Adrenal gland (tissue), 5 donors: ENCODE measurements at regions not wholly inside any gene's neighbourhood (a gene's known extent, or its start where the extent isn't known, plus 50 kb on each side); places are given as distances from the start of the nearest gene placed in this dataset.
"Not testable (repeated sequence)": the region's sequence is repeated elsewhere in the genome, so short reads cannot be mapped to it uniquely, and the experiment has no call there.

ENCODE experiments used
- POLR2A ChIP-seq, 2 donors: fragments of 450-650 bp; IDR thresholded peaks; one replicate each; pipeline ENCODE4 v1.6.1; 2017; ENCODE audit warnings: antibody characterized with exemption in 2 of 2, mild to moderate bottlenecking in 2 of 2, moderate library complexity in 1 of 2
- TF ChIP-seq, protein P1 (sequence below), 6 experiments: fragments of 450-650 bp in 4 of 6; fragments of 200-600 bp in 2 of 6; sonication (generic) in 1 of 6; IDR thresholded peaks; 1 replicate in 5 of 6; 2 replicates in 1 of 6; pipeline versions ENCODE4 v1.5.1 to v1.8.0; 2016 to 2021; ENCODE audit warnings: antibody characterized with exemption in 6 of 6, mild to moderate bottlenecking in 2 of 6, moderate library complexity in 1 of 6
- donor health status: DM: no; HTN: no; CAD: no.

DNA sequence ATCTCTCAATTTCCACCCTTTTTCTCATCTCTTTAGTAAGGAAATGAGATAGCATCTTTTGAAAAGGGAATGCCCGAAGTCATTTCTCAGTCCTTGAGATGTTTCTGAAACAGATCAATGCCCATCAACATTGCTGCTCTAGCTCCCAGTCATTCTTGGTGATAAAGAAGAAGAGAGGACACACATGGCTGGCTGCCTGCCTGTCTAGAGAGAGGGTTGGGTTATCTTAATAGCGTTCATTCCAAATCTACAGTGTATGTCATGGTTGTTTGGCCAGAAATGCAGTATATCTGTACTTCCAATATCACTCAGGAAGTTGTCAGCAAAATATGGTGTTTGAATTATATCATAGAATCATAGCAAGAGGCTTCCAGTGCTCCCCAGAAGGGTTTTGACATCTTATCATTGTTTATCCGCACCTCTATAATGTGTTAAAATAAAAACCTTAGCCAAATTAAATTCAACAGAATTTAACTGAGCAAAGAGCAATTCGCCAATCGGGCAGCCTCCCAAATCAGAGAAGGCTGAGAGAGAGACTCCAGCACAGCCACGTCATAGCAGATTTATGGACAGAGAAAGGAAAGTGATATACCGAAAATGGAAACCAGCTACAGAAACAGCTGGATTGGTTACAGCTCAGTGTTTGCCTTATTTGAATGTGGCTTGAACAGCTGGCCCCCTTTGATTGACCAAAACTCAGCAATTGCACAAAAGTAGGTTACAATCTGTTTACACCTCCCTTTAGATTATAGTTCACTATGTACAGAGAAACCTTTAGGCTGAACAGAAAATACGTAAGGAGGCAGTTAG is 321.0 kb upstream of the FRG1 start:
- TF ChIP-seq, protein P1, sequence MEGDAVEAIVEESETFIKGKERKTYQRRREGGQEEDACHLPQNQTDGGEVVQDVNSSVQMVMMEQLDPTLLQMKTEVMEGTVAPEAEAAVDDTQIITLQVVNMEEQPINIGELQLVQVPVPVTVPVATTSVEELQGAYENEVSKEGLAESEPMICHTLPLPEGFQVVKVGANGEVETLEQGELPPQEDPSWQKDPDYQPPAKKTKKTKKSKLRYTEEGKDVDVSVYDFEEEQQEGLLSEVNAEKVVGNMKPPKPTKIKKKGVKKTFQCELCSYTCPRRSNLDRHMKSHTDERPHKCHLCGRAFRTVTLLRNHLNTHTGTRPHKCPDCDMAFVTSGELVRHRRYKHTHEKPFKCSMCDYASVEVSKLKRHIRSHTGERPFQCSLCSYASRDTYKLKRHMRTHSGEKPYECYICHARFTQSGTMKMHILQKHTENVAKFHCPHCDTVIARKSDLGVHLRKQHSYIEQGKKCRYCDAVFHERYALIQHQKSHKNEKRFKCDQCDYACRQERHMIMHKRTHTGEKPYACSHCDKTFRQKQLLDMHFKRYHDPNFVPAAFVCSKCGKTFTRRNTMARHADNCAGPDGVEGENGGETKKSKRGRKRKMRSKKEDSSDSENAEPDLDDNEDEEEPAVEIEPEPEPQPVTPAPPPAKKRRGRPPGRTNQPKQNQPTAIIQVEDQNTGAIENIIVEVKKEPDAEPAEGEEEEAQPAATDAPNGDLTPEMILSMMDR (IDR thresholded peaks at IDR 0.05) = not testable (repeated sequence)
- not testable (repeated sequence) for TF ChIP-seq POLR2A (IDR thresholded peaks at IDR 0.05)
